Endothelial cell of umbilical vein (primary cell): ENCODE measurements at regions not wholly inside any gene's neighbourhood (a gene's known extent, or its start where the extent isn't known, plus 50 kb on each side); places are given as distances from the start of the nearest gene placed in this dataset.

Experiments
- EZH2 ChIP-seq: IDR thresholded peaks from 2 replicates; pipeline ENCODE4 v1.6.1; 2012; ENCODE audit warnings: borderline replicate concordance, low read depth, mild to moderate bottlenecking, moderate library complexity, low read length, inconsistent platforms; ENCODE audit not compliant: severe bottlenecking
- POLR2A ChIP-seq: IDR thresholded peaks from 2 replicates; pipeline ENCODE4 v1.6.1; 2012; ENCODE audit warnings: low read depth, mild to moderate bottlenecking, control low read depth, low read length
- TF ChIP-seq, protein P1 (sequence below), 2 donors: IDR thresholded peaks; 1 replicate in 1 of 2; 2 replicates in 1 of 2; pipeline ENCODE4 v1.5.1; 2011; ENCODE audit warnings: low read length in 2 of 2, mild to moderate bottlenecking in 2 of 2, moderate library complexity in 2 of 2, control low read depth in 1 of 2, inconsistent platforms in 1 of 2, low read depth in 1 of 2; ENCODE audit not compliant: insufficient read depth in 1 of 2; ENCODE audit errors: extremely low read depth in 1 of 2
- TF ChIP-seq, protein P2 (sequence below): IDR thresholded peaks from 2 replicates; pipeline ENCODE4 v1.6.1; 2011; ENCODE audit not compliant: insufficient read depth, insufficient read length

DNA sequence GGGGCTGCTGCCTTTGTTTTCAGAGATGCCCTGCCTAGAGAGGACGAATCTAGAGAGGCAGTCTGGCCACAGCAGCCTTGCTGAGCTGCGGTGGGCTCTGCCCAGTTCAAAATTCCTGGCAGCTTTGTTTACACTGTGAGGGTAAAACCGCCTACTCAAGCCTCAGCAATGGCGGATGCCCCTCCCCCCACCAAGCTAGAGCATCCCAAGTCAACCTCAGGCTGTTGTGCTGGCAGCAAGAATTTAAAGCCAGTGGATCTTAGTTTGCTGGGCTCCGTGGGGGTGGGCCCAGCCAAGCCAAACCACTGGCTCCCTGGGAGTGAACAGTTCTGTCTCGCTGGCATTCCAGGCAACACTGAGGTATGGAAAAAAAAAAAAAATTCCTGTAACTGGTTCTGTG lies 970.9 kb downstream of the TBC1D32 start:
- TF ChIP-seq, protein P1, sequence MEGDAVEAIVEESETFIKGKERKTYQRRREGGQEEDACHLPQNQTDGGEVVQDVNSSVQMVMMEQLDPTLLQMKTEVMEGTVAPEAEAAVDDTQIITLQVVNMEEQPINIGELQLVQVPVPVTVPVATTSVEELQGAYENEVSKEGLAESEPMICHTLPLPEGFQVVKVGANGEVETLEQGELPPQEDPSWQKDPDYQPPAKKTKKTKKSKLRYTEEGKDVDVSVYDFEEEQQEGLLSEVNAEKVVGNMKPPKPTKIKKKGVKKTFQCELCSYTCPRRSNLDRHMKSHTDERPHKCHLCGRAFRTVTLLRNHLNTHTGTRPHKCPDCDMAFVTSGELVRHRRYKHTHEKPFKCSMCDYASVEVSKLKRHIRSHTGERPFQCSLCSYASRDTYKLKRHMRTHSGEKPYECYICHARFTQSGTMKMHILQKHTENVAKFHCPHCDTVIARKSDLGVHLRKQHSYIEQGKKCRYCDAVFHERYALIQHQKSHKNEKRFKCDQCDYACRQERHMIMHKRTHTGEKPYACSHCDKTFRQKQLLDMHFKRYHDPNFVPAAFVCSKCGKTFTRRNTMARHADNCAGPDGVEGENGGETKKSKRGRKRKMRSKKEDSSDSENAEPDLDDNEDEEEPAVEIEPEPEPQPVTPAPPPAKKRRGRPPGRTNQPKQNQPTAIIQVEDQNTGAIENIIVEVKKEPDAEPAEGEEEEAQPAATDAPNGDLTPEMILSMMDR (IDR thresholded peaks at IDR 0.05; ENCODE audit: extremely low read depth in 1 of 2, insufficient read depth in 1 of 2, low read depth in 1 of 2, low read length in 2 of 2): no peak
- TF ChIP-seq, protein P2, sequence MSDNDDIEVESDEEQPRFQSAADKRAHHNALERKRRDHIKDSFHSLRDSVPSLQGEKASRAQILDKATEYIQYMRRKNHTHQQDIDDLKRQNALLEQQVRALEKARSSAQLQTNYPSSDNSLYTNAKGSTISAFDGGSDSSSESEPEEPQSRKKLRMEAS: no peak
- TF ChIP-seq POLR2A (no peak), EZH2 (no peak)
